Testis (tissue), 2 donors: ENCODE measurements at regions not wholly inside any gene's neighbourhood (a gene's known extent, or its start where the extent isn't known, plus 50 kb on each side); places are given as distances from the start of the nearest gene placed in this dataset.

ENCODE experiments used
- CTCF ChIP-seq, 3 experiments: fragments of 450-650 bp in 2 of 3; fragments of 200-600 bp in 1 of 3; sonication (generic) in 1 of 3; IDR thresholded peaks; one replicate each; pipeline ENCODE4 v1.5.1; 2016 to 2019; ENCODE audit warnings: antibody characterized with exemption in 3 of 3, mild to moderate bottlenecking in 2 of 3, moderate library complexity in 1 of 3
- POLR2A ChIP-seq: fragments of 450-650 bp; IDR thresholded peaks from one replicate; pipeline ENCODE4 v1.6.1; 2017; ENCODE audit warnings: antibody characterized with exemption, mild to moderate bottlenecking, moderate library complexity

- no peak for TF ChIP-seq POLR2A
- no peak for TF ChIP-seq CTCF (IDR thresholded peaks at IDR 0.05)
These were observed 173.8 kb upstream of the MID1 start for GRCh38 chrX:10794203-10794630.
